ENCODE measurements at regions not wholly inside any gene's neighbourhood (a gene's known extent, or its start where the extent isn't known, plus 50 kb on each side); places are given as distances from the start of the nearest gene placed in this dataset.

DNA sequence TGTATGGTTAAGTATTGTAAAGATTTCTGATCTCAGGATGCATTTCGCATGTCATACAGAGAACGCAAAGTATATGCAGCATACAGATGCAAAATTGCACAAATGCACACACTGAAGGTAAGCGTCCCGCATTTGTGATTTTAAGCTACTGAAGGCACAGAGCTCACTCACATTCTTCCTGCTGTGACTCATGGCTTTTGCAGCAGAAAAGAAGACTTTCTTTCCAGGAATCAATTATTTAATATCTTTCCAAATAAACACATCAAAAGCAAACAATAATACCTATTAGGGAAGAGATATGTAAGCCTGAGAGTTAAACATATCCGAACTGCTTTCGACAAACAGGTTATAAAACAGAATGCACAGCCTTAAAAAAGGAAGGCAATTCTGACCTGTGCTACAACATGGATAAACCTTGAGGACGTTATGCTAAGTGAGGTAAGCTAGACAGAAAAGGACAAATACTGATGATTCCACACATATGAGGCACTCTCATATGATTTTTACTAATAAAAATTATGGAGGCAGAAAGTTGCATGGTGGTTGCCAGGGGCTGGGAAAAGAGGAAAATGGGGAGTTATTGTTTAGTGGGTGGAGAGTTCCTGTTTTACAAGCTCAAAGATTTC is 109.0 kb downstream of the TFAP2A start:
- DNase-seq (ENCODE audit: low read depth), result no peak

GRCh38 chr6:10303608-10304506 is 111.0 kb downstream of the TFAP2A start:
- no peak for DNase-seq (ENCODE audit: low read depth)

DNA sequence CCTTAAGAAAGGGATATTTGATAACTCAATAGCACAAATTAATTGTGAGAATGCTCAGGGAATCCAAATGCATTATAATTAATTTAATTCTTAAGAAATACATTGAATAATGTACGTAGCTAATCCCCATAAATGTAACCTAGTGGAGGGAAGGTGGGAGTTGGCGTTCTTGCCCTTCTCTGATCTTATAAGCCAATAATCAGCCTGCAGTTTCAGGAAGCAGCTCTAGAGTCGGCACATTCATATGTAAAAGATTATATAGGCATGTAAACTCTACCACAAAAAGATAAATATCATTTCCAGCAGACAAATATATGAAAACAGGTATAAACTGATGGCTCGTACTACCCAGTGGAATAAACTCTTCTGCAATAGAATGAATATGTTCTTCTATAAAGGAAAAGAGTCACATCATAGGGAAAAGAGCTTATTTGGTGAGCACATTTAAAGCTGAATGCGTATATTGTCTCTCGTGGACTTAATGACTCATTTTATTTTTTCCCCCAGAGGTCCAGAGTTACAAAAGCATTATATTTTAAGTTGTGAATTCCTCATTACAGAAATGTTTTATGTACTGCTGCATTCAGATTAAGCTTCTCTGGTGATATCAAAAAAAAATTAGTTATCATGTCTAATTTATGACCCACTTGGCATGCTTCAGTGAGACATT is 112.2 kb downstream of the TFAP2A start:
- DNase-seq (ENCODE audit: low read depth), result no peak

- no peak for DNase-seq (ENCODE audit: low read depth)
Measured at GRCh38 chr6:10300071-10300470, 114.8 kb downstream of the TFAP2A start.

GRCh38 chr6:10297832-10298231 is 117.0 kb downstream of the TFAP2A start:
- no peak for DNase-seq (ENCODE audit: low read depth)

GRCh38 chr6:10278746-10279145 is 136.1 kb downstream of the TFAP2A start:
- DNase-seq (ENCODE audit: low read depth), result no peak

DNA sequence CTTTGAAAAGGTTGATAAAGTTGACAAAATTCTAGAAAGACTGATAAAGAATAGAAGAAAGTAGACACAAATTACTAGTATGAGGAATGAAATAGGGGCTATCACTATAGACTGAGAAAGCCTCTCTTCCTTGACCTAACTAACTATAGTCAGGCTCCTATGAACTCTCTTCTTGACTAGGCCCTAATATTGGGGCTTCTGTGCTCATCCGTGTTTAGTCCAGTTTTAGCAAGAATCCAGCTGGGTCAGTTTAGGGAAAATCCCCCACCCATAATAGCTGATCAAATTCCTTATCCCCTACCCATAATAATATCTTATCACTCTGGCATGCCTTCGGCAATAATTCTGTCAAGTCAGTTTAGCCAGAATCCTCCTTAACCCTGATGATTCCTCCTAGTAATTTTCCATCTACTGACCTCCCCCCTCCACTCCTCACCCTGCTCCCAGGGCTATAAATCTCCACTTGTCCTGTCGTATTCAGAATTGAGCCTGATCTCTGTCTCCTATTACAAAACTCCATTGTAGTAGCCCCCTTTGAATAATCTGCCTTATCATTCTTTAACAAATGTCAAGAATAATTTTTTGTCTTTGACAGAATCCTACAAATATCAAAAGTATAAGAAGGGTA is 138.1 kb downstream of the TFAP2A start:
- no peak for DNase-seq (ENCODE audit: low read depth)

- DNase-seq (ENCODE audit: low read depth), result no peak
Measured at GRCh38 chr6:10276106-10276505, 138.8 kb downstream of the TFAP2A start.

GRCh38 chr6:10272591-10272990 is 142.3 kb downstream of the TFAP2A start:
- DNase-seq (ENCODE audit: low read depth), result no peak

DNA sequence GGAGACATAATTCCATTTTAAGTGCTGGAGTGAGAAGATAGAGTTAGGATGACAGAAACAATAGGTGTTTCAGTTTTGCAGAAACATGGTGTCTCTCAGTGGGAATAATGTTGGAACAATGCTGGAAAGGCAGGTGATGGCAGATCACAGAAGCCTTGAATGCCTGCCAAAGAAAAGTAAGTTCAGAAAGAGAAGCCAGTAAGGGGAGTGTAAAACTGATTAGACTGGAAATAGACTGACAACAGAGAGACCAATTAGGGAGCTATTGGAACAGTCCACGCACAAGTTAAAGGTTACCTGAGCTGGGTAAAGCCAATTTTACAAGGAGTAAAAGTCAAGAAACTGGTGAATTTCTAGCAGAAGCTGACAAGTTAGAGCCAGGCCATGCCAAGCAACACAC is 142.9 kb downstream of the TFAP2A start:
- DNase-seq (ENCODE audit: low read depth), result no peak

DNA sequence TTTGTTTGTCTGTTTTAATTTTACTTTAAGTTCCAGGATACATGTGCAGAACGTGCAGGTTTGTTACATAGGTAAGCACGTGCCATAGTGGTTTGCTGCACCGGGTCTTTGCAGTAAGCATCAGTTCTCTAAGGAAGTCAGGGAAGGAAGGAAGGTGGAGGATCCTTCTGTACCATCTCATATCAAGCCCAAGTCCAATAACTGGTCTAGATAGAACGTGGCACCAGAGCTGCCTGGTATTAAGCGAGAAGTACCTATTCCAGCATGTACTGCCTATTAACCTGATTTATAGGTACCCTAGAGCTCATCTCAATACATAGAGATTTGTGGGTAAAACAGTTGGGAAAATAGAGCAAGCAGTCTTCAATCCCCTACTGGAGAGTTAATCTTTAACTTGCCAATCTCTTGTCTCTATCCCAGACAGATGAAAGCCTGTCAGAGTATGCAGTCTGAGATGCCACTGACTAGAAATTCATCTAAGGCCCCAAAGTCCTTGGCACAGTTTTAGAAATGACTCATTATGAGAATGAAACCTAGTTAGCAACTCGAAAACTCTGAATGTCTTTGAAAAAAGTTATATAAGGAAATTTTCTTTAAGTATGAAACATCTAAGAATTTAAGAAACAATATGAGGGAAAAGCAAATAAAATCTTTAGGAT is 144.9 kb downstream of the TFAP2A start:
- DNase-seq (ENCODE audit: low read depth), result no peak

DNA sequence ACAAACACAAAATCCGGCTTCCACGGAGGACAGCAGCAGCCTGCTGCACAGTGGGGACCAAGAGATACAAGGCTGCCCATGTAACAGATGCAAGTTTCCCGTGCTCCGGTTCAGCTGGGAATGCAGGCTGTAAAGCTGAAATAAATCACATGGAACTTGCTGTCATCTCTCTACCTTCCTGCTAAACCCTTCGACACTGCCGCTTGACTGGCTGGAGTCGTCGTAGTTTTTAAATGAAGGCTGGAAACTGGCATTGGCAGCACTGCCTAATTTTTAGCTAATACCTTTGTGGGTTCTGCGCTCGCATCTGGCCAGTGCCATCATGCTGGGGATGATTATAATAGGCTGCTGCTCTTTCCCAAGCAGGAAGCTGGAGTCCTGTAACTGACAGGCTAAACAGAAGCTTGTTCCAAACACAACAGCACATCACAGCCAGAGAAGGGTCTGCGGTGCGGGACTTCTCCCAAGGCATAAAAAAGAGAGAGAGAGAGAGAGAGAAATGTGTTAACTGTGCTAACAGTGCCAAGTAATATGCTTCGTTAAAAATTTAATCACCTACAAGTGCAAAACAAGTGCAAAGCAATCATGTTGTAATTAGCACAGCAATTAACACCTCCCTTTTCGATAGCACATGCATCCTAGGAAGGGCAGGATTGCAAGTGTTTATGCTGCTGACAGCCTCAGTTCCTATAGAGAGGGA is 146.1 kb downstream of the TFAP2A start:
- DNase-seq (ENCODE audit: low read depth), result no peak

- no peak for DNase-seq (ENCODE audit: low read depth)
Measured at GRCh38 chr6:10268111-10268510, 146.8 kb downstream of the TFAP2A start.

- DNase-seq (ENCODE audit: low read depth), result no peak
Measured at GRCh38 chr6:10266462-10266861, 148.4 kb downstream of the TFAP2A start.

DNA sequence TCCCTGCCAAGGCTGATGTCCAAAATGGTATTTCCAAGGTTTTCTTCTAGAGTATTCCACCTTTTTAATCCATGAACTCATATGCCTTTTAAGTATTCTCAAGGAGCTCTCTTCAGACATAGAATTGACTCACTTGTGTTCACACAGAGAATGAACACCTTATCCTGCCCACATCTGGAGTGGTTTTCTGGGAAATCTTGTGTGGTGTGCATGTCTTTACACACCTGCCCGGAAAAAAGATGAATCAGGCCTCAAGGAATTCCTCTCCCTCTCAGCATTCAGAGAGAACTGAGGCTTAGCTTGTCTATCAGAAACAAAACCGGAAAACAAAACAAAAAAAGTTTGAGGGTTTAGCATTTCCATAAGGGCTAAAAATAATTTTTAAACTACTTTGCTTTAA is 148.8 kb downstream of the TFAP2A start:
- DNase-seq (ENCODE audit: low read depth), result no peak

DNA sequence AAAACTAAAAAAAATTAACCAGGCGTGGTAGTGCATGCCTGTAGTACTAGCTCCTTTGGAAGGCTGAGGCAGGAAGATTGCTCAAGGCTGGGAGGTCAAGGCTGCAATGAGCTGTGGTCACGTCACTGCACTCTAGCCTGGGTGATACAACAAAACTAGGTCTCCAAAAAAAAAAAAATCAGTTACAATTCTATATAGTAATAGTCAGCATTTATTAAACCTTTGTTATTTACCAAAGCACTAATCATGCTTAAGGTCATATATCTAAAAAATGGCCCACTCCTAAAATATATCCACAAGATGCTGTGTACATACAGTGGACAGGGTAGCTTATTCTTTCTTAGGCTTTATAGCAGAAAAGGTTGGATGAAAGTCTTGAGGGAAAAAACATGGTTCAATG is 152.4 kb downstream of the TFAP2A start:
- DNase-seq (ENCODE audit: low read depth), result no peak

GRCh38 chr6:10259671-10260070 is 155.2 kb downstream of the TFAP2A start:
- no peak for DNase-seq (ENCODE audit: low read depth)

GRCh38 chr6:10258341-10258740 is 156.5 kb downstream of the TFAP2A start:
- no peak for DNase-seq (ENCODE audit: low read depth)

GRCh38 chr6:10256113-10256690 is 158.7 kb downstream of the TFAP2A start:
- no peak for DNase-seq (ENCODE audit: low read depth)

- DNase-seq (ENCODE audit: low read depth), result no peak
Measured at GRCh38 chr6:10250655-10251220, 164.1 kb downstream of the TFAP2A start.

- no peak for DNase-seq (ENCODE audit: low read depth)
Measured at GRCh38 chr6:10248378-10248843, 166.5 kb downstream of the TFAP2A start.

Measured in activated T-helper 9 cell treated with anti-CD3 and anti-CD28 coated beads, Interleukin-2, amount 50 U/mL, for 16 hours (primary cell).